ENCODE measurements at regions not wholly inside any gene's neighbourhood (a gene's known extent, or its start where the extent isn't known, plus 50 kb on each side); places are given as distances from the start of the nearest gene placed in this dataset.
"Not testable (repeated sequence)": the region's sequence is repeated elsewhere in the genome, so short reads cannot be mapped to it uniquely, and the experiment has no call there.

DNA sequence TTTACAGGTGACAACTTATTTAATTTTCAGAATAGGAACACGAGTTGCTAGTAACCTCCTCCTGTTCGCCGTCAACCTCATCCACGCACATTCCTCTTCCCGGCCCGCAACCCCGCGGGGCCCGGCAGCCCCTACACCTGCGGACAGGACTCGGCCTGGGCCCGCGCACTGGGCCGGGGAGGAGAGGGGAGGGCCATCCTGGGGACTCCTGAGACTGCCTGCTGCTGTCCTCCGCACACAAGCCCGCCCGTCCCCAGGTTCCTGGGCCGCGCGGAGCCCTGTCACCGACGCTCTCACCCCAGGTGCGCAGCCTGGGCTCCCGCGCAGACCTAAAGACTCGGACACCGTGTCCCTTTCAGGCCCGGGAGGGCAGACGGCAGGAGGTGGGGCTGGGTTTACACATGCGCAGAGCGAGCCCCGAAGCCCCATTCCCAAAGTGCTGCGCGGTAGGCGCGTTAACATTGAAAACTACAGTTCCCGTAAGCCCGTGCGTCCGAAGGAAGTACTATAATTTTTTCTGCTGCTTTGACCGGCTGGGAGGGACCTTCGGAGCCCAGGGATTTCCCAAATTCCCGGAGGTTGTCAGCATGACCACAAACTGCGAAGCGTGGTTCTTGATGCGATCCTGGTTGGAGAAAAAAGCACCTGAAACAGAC, 108.8 kb downstream of the SPATA31A1 start:
- not testable (repeated sequence) for TF ChIP-seq SP1 (IDR thresholded peaks at IDR 0.05; ENCODE audit: low read depth); POLR2A (IDR thresholded peaks at IDR 0.05; ENCODE audit: borderline replicate concordance, extremely low read depth, insufficient read depth, insufficient read length); EGR1 (IDR thresholded peaks at IDR 0.05; ENCODE audit: low read depth); FOSL1 (IDR thresholded peaks at IDR 0.05; ENCODE audit: low read depth)
- TF ChIP-seq, protein P1, sequence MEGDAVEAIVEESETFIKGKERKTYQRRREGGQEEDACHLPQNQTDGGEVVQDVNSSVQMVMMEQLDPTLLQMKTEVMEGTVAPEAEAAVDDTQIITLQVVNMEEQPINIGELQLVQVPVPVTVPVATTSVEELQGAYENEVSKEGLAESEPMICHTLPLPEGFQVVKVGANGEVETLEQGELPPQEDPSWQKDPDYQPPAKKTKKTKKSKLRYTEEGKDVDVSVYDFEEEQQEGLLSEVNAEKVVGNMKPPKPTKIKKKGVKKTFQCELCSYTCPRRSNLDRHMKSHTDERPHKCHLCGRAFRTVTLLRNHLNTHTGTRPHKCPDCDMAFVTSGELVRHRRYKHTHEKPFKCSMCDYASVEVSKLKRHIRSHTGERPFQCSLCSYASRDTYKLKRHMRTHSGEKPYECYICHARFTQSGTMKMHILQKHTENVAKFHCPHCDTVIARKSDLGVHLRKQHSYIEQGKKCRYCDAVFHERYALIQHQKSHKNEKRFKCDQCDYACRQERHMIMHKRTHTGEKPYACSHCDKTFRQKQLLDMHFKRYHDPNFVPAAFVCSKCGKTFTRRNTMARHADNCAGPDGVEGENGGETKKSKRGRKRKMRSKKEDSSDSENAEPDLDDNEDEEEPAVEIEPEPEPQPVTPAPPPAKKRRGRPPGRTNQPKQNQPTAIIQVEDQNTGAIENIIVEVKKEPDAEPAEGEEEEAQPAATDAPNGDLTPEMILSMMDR (IDR thresholded peaks at IDR 0.05 in 2 of 3, conservative IDR thresholded peaks at IDR 0.05 in 1 of 3; ENCODE audit: borderline replicate concordance in 1 of 3, insufficient read depth in 1 of 3, low read depth in 2 of 3, low read length in 2 of 3) = not testable (repeated sequence)
- TF ChIP-seq POLR2AphosphoS5 (IDR thresholded peaks at IDR 0.05; ENCODE audit: low read depth, low read length) = peak; percentile 56
- TF ChIP-seq, protein P2, sequence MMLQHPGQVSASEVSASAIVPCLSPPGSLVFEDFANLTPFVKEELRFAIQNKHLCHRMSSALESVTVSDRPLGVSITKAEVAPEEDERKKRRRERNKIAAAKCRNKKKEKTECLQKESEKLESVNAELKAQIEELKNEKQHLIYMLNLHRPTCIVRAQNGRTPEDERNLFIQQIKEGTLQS (IDR thresholded peaks at IDR 0.05) = not testable (repeated sequence)
